Mammary epithelial cell (primary cell): ENCODE measurements at regions not wholly inside any gene's neighbourhood (a gene's known extent, or its start where the extent isn't known, plus 50 kb on each side); places are given as distances from the start of the nearest gene placed in this dataset.

Experiments used
- CTCF ChIP-seq, 2 donors: IDR thresholded peaks in 1 of 2; conservative IDR thresholded peaks in 1 of 2; 2 replicates each; pipeline ENCODE4 v1.5.1; 2011 to 2012; ENCODE audit warnings: inconsistent platforms in 2 of 2, low read length in 2 of 2, mild to moderate bottlenecking in 2 of 2, control low read depth in 1 of 2, low read depth in 1 of 2; ENCODE audit not compliant: insufficient read depth in 1 of 2; ENCODE audit errors: extremely low read depth in 1 of 2
- EZH2 ChIP-seq: IDR thresholded peaks from 2 replicates; pipeline ENCODE4 v1.6.1; 2012; ENCODE audit warnings: low read length, inconsistent platforms, borderline replicate concordance

DNA sequence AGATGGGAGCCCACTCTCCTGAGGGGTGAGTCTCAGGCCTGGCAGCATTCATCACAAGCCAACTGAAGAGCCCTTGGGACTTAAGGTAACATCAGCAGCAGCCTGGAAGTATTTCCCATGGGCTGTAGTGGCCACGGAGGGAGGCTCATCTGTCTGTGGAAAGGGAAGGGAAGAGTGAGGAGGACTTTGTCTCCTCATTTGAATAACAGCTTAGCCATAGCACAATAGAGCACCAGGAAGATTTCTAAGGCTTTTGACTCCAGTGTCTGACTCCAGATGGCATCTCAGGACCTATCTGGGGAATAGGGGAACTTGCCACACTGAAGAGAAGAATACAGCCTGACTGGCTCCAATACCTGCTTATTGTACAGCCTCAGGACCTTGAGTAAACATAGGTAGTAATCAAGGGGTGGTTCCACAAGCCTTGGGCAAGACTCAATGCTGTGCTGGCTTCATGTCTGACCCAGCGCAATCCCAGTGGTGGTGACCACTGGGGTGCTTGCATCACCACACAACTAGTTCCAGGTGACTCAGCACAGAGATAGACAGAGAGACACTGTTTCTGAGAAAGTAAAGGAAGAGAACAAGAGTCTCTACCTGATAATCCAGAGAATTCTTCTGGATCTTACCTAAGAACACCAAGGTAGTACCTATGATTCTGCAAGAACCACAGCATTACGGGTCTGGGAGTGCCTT, 510.5 kb upstream of the CCDC179 start:
- no peak for TF ChIP-seq CTCF (conservative IDR thresholded peaks at IDR 0.05 in 1 of 2, IDR thresholded peaks at IDR 0.05 in 1 of 2; ENCODE audit: extremely low read depth in 1 of 2, insufficient read depth in 1 of 2, low read depth in 1 of 2, low read length in 2 of 2)
- TF ChIP-seq EZH2: no peak
